SK-N-SH treated with all-trans-retinoic acid at 6 μM for 48 hours (cell line): ENCODE measurements at regions not wholly inside any gene's neighbourhood (a gene's known extent, or its start where the extent isn't known, plus 50 kb on each side); places are given as distances from the start of the nearest gene placed in this dataset.

Experiments
- ATAC-seq: fragments of 200-7000 bp; cut with Tn5 transposase; 3 replicates; pipeline ENCODE4 v1.9.1; 2020; ENCODE audit warnings: mild to moderate bottlenecking, moderate library complexity
- ARNTL ChIP-seq: fragments of 450-650 bp; formaldehyde crosslinking; IDR thresholded peaks from 2 replicates; pipeline ENCODE4 v1.5.0; 2020; ENCODE audit warnings: low read depth, mild to moderate bottlenecking, moderate library complexity, borderline replicate concordance
- BACH2 ChIP-seq: fragments of 250-450 bp; sonication (Bioruptor Pico); IDR thresholded peaks from 2 replicates; pipeline ENCODE4 v1.9.0; 2021; ENCODE audit warnings: mild to moderate bottlenecking, borderline replicate concordance
- CREB5 ChIP-seq: fragments of 250-450 bp; sonication (Bioruptor Pico); IDR thresholded peaks from 2 replicates; pipeline ENCODE4 v1.5.1; 2020; ENCODE audit warnings: low read depth, mild to moderate bottlenecking, moderate library complexity
- CSDC2 ChIP-seq: fragments of 250-450 bp; sonication (Bioruptor Pico); IDR thresholded peaks from 2 replicates; pipeline ENCODE4 v1.5.0; 2020; ENCODE audit warnings: mild to moderate bottlenecking, moderate library complexity
- ESRRG ChIP-seq: fragments of 250-450 bp; sonication (Bioruptor Pico); IDR thresholded peaks from 2 replicates; pipeline ENCODE4 v1.6.1; 2021; ENCODE audit warnings: mild to moderate bottlenecking
- GLIS3 ChIP-seq: fragments of 250-450 bp; sonication (Bioruptor Pico); IDR thresholded peaks from 2 replicates; pipeline ENCODE4 v1.5.0; 2020; ENCODE audit warnings: mild to moderate bottlenecking, moderate library complexity
- OSR1 ChIP-seq: fragments of 250-450 bp; sonication (Bioruptor Pico); IDR thresholded peaks from 2 replicates; pipeline ENCODE4 v1.8.0; 2022; ENCODE audit warnings: moderate library complexity, mild to moderate bottlenecking, inconsistent platforms
- POU6F1 ChIP-seq: fragments of 250-450 bp; sonication (Bioruptor Pico); IDR thresholded peaks from 2 replicates; pipeline ENCODE4 v1.8.0; 2021; ENCODE audit warnings: low read depth, mild to moderate bottlenecking, moderate library complexity, borderline replicate concordance
- PPARA ChIP-seq: fragments of 250-450 bp; sonication (Bioruptor Pico); IDR thresholded peaks from 2 replicates; pipeline ENCODE4 v1.5.0; 2020; ENCODE audit warnings: mild to moderate bottlenecking, borderline replicate concordance
- SNAI2 ChIP-seq: fragments of 250-450 bp; sonication (Bioruptor Pico); IDR thresholded peaks from 2 replicates; pipeline ENCODE4 v1.5.0; 2020; ENCODE audit warnings: mild to moderate bottlenecking, moderate library complexity
- TCF4 ChIP-seq: fragments of 250-450 bp; sonication (Bioruptor Pico); IDR thresholded peaks from 2 replicates; pipeline ENCODE4 v1.8.0; 2021; ENCODE audit warnings: mild to moderate bottlenecking, moderate library complexity, borderline replicate concordance
- TOX ChIP-seq: fragments of 250-450 bp; sonication (Bioruptor Pico); IDR thresholded peaks from 2 replicates; pipeline ENCODE4 v1.8.0; 2021; ENCODE audit warnings: mild to moderate bottlenecking, moderate library complexity, borderline replicate concordance
- ZC3H10 ChIP-seq: fragments of 250-450 bp; sonication (Bioruptor Pico); IDR thresholded peaks from 2 replicates; pipeline ENCODE4 v1.5.1; 2021; ENCODE audit warnings: mild to moderate bottlenecking, moderate library complexity
- ZFP3 ChIP-seq: fragments of 250-450 bp; sonication (Bioruptor Pico); IDR thresholded peaks from 2 replicates; pipeline ENCODE4 v1.5.0; 2020; ENCODE audit warnings: mild to moderate bottlenecking, moderate library complexity
- ZFP30 ChIP-seq: fragments of 450-650 bp; formaldehyde crosslinking; IDR thresholded peaks from 2 replicates; pipeline ENCODE4 v1.5.0; 2022; ENCODE audit warnings: mild to moderate bottlenecking, moderate library complexity
- ZNF565 ChIP-seq: fragments of 450-650 bp; formaldehyde crosslinking; conservative IDR thresholded peaks from 2 replicates; pipeline ENCODE4 v1.5.0; 2020; ENCODE audit warnings: low read depth, mild to moderate bottlenecking, moderate library complexity
- ZNF70 ChIP-seq: fragments of 450-650 bp; formaldehyde crosslinking; IDR thresholded peaks from 2 replicates; pipeline ENCODE4 v1.5.0; 2020; ENCODE audit warnings: mild to moderate bottlenecking, moderate library complexity
- ZNF8 ChIP-seq: fragments of 450-650 bp; formaldehyde crosslinking; IDR thresholded peaks from 2 replicates; pipeline ENCODE4 v1.5.0; 2020; ENCODE audit warnings: mild to moderate bottlenecking, moderate library complexity
- TF ChIP-seq, protein P1 (sequence below): fragments of 250-450 bp; sonication (Bioruptor Pico); IDR thresholded peaks from 2 replicates; pipeline ENCODE4 v1.8.0; 2020; ENCODE audit warnings: mild to moderate bottlenecking, moderate library complexity, borderline replicate concordance
- TF ChIP-seq, protein P2 (sequence below): fragments of 250-450 bp; sonication (Bioruptor Pico); IDR thresholded peaks from 2 replicates; pipeline ENCODE4 v1.5.0; 2020; ENCODE audit warnings: mild to moderate bottlenecking, moderate library complexity
- TF ChIP-seq, protein P3 (sequence below): fragments of 250-450 bp; sonication (Bioruptor Pico); IDR thresholded peaks from 2 replicates; pipeline ENCODE4 v1.5.1; 2021; ENCODE audit warnings: mild to moderate bottlenecking, moderate library complexity

GRCh38 chr2:194700726-194701125 lies 956.3 kb upstream of the SLC39A10 start:
- ATAC-seq, result no peak
- TF ChIP-seq, protein P1, sequence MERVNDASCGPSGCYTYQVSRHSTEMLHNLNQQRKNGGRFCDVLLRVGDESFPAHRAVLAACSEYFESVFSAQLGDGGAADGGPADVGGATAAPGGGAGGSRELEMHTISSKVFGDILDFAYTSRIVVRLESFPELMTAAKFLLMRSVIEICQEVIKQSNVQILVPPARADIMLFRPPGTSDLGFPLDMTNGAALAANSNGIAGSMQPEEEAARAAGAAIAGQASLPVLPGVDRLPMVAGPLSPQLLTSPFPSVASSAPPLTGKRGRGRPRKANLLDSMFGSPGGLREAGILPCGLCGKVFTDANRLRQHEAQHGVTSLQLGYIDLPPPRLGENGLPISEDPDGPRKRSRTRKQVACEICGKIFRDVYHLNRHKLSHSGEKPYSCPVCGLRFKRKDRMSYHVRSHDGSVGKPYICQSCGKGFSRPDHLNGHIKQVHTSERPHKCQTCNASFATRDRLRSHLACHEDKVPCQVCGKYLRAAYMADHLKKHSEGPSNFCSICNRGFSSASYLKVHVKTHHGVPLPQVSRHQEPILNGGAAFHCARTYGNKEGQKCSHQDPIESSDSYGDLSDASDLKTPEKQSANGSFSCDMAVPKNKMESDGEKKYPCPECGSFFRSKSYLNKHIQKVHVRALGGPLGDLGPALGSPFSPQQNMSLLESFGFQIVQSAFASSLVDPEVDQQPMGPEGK (CRISPR knock-in tag), result no peak
- no peak for TF ChIP-seq ZNF565 (CRISPR knock-in tag)

DNA sequence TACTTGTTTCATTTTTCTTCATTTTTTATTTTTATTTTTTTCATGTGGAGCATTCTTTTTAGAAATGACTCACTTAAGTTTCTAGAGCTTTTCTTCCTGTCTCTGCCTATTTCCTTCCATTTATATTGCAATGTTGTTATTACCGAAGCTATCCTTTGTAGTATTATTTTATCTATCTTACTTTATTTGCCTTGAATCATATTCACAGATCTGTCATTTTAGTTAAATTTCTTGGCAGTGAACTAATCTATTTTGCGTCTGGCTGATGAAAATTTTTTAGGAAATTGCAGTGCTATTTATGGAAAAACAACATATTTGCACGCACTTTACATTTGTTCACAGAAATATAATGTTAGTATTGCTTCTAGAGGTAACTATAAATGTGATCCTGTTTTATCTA lies 956.9 kb upstream of the SLC39A10 start:
- no peak for ATAC-seq
- no peak for TF ChIP-seq ZFP30 (CRISPR knock-in tag)
- TF ChIP-seq, protein P1 (CRISPR knock-in tag), result no peak
- no peak for TF ChIP-seq ZNF8 (CRISPR knock-in tag)
- no peak for TF ChIP-seq ZNF70 (CRISPR knock-in tag)
- no peak for TF ChIP-seq SNAI2 (CRISPR knock-in tag)
- TF ChIP-seq CSDC2, result no peak
- no peak for TF ChIP-seq ZFP3
- no peak for TF ChIP-seq ARNTL (CRISPR knock-in tag)
- no peak for TF ChIP-seq ZNF565 (CRISPR knock-in tag)
- TF ChIP-seq CREB5 (CRISPR knock-in tag), result no peak
- TF ChIP-seq, protein P2, sequence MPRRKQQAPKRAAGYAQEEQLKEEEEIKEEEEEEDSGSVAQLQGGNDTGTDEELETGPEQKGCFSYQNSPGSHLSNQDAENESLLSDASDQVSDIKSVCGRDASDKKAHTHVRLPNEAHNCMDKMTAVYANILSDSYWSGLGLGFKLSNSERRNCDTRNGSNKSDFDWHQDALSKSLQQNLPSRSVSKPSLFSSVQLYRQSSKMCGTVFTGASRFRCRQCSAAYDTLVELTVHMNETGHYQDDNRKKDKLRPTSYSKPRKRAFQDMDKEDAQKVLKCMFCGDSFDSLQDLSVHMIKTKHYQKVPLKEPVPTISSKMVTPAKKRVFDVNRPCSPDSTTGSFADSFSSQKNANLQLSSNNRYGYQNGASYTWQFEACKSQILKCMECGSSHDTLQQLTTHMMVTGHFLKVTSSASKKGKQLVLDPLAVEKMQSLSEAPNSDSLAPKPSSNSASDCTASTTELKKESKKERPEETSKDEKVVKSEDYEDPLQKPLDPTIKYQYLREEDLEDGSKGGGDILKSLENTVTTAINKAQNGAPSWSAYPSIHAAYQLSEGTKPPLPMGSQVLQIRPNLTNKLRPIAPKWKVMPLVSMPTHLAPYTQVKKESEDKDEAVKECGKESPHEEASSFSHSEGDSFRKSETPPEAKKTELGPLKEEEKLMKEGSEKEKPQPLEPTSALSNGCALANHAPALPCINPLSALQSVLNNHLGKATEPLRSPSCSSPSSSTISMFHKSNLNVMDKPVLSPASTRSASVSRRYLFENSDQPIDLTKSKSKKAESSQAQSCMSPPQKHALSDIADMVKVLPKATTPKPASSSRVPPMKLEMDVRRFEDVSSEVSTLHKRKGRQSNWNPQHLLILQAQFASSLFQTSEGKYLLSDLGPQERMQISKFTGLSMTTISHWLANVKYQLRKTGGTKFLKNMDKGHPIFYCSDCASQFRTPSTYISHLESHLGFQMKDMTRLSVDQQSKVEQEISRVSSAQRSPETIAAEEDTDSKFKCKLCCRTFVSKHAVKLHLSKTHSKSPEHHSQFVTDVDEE (CRISPR knock-in tag), result no peak
- TF ChIP-seq BACH2, result no peak
- no peak for TF ChIP-seq ZC3H10 (CRISPR knock-in tag)
- no peak for TF ChIP-seq GLIS3 (CRISPR knock-in tag)
- TF ChIP-seq, protein P3, sequence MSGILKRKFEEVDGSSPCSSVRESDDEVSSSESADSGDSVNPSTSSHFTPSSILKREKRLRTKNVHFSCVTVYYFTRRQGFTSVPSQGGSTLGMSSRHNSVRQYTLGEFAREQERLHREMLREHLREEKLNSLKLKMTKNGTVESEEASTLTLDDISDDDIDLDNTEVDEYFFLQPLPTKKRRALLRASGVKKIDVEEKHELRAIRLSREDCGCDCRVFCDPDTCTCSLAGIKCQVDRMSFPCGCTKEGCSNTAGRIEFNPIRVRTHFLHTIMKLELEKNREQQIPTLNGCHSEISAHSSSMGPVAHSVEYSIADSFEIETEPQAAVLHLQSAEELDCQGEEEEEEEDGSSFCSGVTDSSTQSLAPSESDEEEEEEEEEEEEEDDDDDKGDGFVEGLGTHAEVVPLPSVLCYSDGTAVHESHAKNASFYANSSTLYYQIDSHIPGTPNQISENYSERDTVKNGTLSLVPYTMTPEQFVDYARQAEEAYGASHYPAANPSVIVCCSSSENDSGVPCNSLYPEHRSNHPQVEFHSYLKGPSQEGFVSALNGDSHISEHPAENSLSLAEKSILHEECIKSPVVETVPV (CRISPR knock-in tag), result no peak
- TF ChIP-seq POU6F1 (CRISPR knock-in tag), result no peak
- TF ChIP-seq ESRRG (CRISPR knock-in tag), result no peak
- no peak for TF ChIP-seq TCF4
- no peak for TF ChIP-seq PPARA (CRISPR knock-in tag)

- no peak for ATAC-seq
- TF ChIP-seq GLIS3 (CRISPR knock-in tag) (no peak), POU6F1 (CRISPR knock-in tag) (no peak), PPARA (CRISPR knock-in tag) (no peak), SNAI2 (CRISPR knock-in tag) (no peak), ARNTL (CRISPR knock-in tag) (no peak), ZFP30 (CRISPR knock-in tag) (no peak), ZNF8 (CRISPR knock-in tag) (no peak), CSDC2 (no peak), TOX (CRISPR knock-in tag) (no peak), ZNF70 (CRISPR knock-in tag) (no peak), OSR1 (CRISPR knock-in tag) (no peak), ZC3H10 (CRISPR knock-in tag) (no peak)
- TF ChIP-seq, protein P2 (CRISPR knock-in tag), result no peak
Measured at GRCh38 chr2:194698012-194698411, 959.0 kb upstream of the SLC39A10 start.
